ENCODE measurements at regions not wholly inside any gene's neighbourhood (a gene's known extent, or its start where the extent isn't known, plus 50 kb on each side); places are given as distances from the start of the nearest gene placed in this dataset.

DNA sequence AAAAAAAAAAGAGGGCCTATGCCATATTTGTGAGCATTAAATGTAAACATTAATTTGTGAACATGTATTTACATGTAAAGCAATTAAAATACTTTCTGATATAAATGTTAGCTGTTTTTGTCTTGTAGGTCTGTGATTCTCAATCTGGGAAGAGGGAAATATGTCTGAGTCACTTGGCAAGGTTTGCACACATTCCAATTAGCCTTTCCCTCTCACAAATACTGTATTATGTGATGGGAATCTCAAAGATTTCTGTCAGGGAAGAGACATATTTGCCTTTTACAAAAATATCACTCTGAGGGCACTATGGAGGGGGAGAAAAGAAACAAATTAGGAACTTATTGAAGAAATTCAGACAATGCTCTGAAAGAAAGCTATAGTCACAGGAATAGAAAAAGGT lies 483.6 kb downstream of the GBE1 start:
- H3K4me1 ChIP-seq, result no peaks in the 10 kb centered on the region
- H3K9me3 ChIP-seq, result no peaks in the 10 kb centered on the region
- DNase-seq (ENCODE audit: low spot score in 2 of 2), result no peak
- no peaks in the 10 kb centered on the region for H3K36me3 ChIP-seq
- no peaks in the 10 kb centered on the region for H3K27me3 ChIP-seq
- TF ChIP-seq, protein P1, sequence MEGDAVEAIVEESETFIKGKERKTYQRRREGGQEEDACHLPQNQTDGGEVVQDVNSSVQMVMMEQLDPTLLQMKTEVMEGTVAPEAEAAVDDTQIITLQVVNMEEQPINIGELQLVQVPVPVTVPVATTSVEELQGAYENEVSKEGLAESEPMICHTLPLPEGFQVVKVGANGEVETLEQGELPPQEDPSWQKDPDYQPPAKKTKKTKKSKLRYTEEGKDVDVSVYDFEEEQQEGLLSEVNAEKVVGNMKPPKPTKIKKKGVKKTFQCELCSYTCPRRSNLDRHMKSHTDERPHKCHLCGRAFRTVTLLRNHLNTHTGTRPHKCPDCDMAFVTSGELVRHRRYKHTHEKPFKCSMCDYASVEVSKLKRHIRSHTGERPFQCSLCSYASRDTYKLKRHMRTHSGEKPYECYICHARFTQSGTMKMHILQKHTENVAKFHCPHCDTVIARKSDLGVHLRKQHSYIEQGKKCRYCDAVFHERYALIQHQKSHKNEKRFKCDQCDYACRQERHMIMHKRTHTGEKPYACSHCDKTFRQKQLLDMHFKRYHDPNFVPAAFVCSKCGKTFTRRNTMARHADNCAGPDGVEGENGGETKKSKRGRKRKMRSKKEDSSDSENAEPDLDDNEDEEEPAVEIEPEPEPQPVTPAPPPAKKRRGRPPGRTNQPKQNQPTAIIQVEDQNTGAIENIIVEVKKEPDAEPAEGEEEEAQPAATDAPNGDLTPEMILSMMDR (IDR thresholded peaks at IDR 0.05), result no peak
- TF ChIP-seq POLR2A (IDR thresholded peaks at IDR 0.05) (no peak), EP300 (IDR thresholded peaks at IDR 0.05) (no peak), POLR2AphosphoS5 (IDR thresholded peaks at IDR 0.05) (no peak)
- H3K27ac ChIP-seq, result no peak overlapping the region
- no peak overlapping the region for H3K4me3 ChIP-seq

DNA sequence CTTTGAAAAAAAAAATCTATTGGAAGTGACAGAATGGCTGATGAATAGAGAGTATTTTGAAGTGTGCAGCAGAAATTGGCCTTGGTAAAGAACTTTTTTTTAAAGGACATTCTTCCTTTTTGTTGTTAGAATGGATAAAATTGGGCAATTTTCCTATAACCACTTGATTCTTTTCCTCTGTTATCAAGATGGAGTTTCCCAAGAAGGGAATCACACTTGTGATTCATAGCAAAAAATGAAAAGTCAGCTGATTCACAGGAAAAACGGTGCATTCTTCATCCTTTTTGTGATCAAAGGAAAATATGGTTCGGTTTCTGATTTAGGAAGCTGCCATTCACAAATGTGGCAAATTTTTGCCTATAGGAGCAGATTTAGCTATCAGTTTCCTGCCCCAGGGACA lies 486.8 kb downstream of the GBE1 start:
- TF ChIP-seq POLR2AphosphoS5 (IDR thresholded peaks at IDR 0.05), result no peak
- TF ChIP-seq, protein P1 (IDR thresholded peaks at IDR 0.05), result no peak
- no peak for TF ChIP-seq POLR2A (IDR thresholded peaks at IDR 0.05)
- TF ChIP-seq EP300 (IDR thresholded peaks at IDR 0.05), result no peak
- WGBS, result 81% methylated on average over 2 of the region's 2 CpGs

DNA sequence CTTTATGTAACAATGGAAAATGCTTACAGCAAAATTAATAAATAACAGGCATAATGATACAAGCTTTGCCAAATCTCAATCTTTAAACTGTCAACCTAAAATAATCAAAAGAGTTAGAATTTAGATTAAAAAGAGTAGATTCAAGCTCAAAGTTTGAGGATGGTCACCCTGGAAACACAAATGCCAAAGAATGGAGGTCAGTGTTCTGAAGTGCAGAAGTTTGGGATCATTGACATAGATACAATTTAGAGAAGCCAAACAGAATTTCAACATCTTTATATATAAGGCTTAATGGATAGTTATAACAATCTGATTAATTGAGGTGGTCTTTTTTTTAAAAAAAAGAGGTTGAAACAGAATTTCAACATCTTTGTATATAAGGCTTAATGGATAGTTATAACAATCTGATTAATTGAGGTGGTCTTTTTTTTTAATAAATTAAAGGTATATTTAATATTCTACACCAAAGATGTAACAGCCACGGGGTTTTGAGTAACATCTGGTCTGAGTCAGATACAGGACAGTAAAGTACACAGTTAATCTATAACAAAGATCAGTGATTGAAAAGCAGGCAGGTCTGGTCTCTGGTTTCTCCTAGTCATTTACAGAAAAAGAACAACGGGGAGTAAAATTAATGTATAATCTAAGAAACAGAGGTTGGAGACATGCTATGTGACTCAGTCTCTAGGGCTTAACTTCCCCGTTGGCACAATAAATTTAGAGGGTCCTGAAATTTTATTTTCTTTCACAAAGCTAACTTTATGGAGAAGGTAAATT lies 490.7 kb downstream of the GBE1 start:
- 76% methylated on average over 3 of the region's 3 CpGs for WGBS
- TF ChIP-seq POLR2AphosphoS5 (IDR thresholded peaks at IDR 0.05), result no peak
- no peak for TF ChIP-seq EP300 (IDR thresholded peaks at IDR 0.05)
- TF ChIP-seq POLR2A (IDR thresholded peaks at IDR 0.05), result no peak
- TF ChIP-seq, protein P1 (IDR thresholded peaks at IDR 0.05), result no peak
- DNase-seq (ENCODE audit: low spot score in 2 of 2), result no peak
- no peak overlapping the region for H3K4me3 ChIP-seq
- H3K36me3 ChIP-seq, result no peaks in the 10 kb centered on the region
- no peaks in the 10 kb centered on the region for H3K27me3 ChIP-seq
- H3K4me1 ChIP-seq, result no peaks in the 10 kb centered on the region
- H3K27ac ChIP-seq, result no peak overlapping the region
- H3K9me3 ChIP-seq, result no peaks in the 10 kb centered on the region

More for the DNA sequence above, 486.8 kb downstream of the GBE1 start:
- Histone ChIP-seq H3K27ac (no peak overlapping the region), H3K36me3 (no peaks in the 10 kb centered on the region), H3K27me3 (no peaks in the 10 kb centered on the region), H3K4me1 (no peaks in the 10 kb centered on the region), H3K9me3 (no peaks in the 10 kb centered on the region), H3K4me3 (no peak overlapping the region)
- DNase-seq (ENCODE audit: low spot score in 2 of 2), result no peak

DNA sequence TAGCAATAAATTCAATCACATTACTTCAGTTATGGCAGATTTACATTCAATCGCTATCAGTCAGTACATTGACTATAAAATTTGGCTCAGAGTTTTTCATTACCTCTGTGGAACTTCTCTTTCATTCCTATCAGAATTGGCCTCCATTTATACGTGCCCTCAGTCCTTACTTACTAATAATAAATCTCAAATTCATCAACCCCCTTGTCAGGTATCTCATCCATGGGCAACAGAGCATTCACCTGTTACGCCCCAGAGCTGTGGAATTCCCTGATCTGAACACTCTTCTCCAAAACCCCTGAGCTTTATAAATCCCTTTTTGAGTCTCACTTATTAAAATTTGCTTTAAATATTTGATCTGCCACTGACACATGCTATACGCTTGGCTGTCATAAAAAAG lies 492.9 kb downstream of the GBE1 start:
- DNase-seq (ENCODE audit: low spot score in 2 of 2), result no peak
- no peaks in the 10 kb centered on the region for H3K4me1 ChIP-seq
- no peaks in the 10 kb centered on the region for H3K9me3 ChIP-seq
- H3K36me3 ChIP-seq, result no peaks in the 10 kb centered on the region
- no peaks in the 10 kb centered on the region for H3K27me3 ChIP-seq
- no peak overlapping the region for H3K27ac ChIP-seq
- TF ChIP-seq POLR2AphosphoS5 (IDR thresholded peaks at IDR 0.05), result no peak
- no peak for TF ChIP-seq POLR2A (IDR thresholded peaks at IDR 0.05)
- no peak for TF ChIP-seq EP300 (IDR thresholded peaks at IDR 0.05)
- TF ChIP-seq, protein P1 (IDR thresholded peaks at IDR 0.05), result no peak
- no peak overlapping the region for H3K4me3 ChIP-seq
- WGBS, result 68% methylated on average over 4 of the region's 4 CpGs

DNA sequence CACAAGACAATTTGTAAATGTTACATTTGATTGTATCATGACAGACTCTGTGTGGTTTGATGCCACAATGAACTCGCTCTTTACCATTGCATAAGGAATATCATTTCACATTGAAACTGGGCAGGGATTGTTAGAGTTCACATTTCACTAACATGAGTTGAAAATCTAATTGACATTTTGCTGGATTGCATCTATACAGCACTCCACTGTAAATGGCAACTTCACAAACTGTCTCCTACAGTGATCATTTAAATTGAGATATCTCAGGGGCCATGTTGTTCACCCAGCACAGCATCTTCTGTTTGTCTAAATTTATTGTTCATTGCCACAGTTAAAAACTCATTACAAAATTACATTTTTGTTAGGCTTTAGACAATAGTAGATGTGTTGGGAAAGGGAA lies 499.4 kb downstream of the GBE1 start:
- Histone ChIP-seq H3K27ac (no peak overlapping the region), H3K27me3 (no peaks in the 10 kb centered on the region), H3K36me3 (no peaks in the 10 kb centered on the region), H3K9me3 (no peaks in the 10 kb centered on the region), H3K4me3 (no peak overlapping the region), H3K4me1 (no peaks in the 10 kb centered on the region)
- 87% methylated on average over 1 of the region's 1 CpG for WGBS
- DNase-seq (ENCODE audit: low spot score in 2 of 2), result no peak
- no peak for TF ChIP-seq EP300 (IDR thresholded peaks at IDR 0.05)
- TF ChIP-seq, protein P1 (IDR thresholded peaks at IDR 0.05), result no peak
- no peak for TF ChIP-seq POLR2A (IDR thresholded peaks at IDR 0.05)
- TF ChIP-seq POLR2AphosphoS5 (IDR thresholded peaks at IDR 0.05), result no peak

Data from suprapubic skin (tissue), 4 donors.